GM21360 (cell line): ENCODE measurements at regions not wholly inside any gene's neighbourhood (a gene's known extent, or its start where the extent isn't known, plus 50 kb on each side); places are given as distances from the start of the nearest gene placed in this dataset.

Source experiments
- ATAC-seq: cut with Tn5 transposase; IDR thresholded peaks from one replicate; pipeline ENCODE4 v1.9.1; 2021; ENCODE audit warnings: mild to moderate bottlenecking, moderate library complexity; ENCODE audit not compliant: unreplicated experiment

GRCh38 chr10:128542659-128543058, 416.4 kb upstream of the MKI67 start:
- no peak for ATAC-seq

GRCh38 chr10:128543151-128543550, 416.9 kb upstream of the MKI67 start:
- ATAC-seq: no peak

GRCh38 chr10:128545216-128545615, 419.0 kb upstream of the MKI67 start:
- no peak for ATAC-seq

- ATAC-seq: no peak
These were observed 420.5 kb upstream of the MKI67 start for GRCh38 chr10:128546651-128547165.

GRCh38 chr10:128549101-128549608, 422.9 kb upstream of the MKI67 start:
- ATAC-seq: no peak

- ATAC-seq: no peak
These were observed 423.8 kb upstream of the MKI67 start for GRCh38 chr10:128550045-128550444.

GRCh38 chr10:128551475-128551874, 425.3 kb upstream of the MKI67 start:
- no peak for ATAC-seq

- no peak for ATAC-seq
These were observed 427.5 kb upstream of the MKI67 start for GRCh38 chr10:128553755-128554154.

GRCh38 chr10:128556182-128557110, 430.2 kb upstream of the MKI67 start:
- no peak for ATAC-seq

- ATAC-seq: no peak
These were observed 431.0 kb upstream of the MKI67 start for GRCh38 chr10:128557149-128557710.

GRCh38 chr10:128560406-128560805, 434.2 kb upstream of the MKI67 start:
- ATAC-seq: no peak

GRCh38 chr10:128560993-128561392, 434.8 kb upstream of the MKI67 start:
- no peak for ATAC-seq

- ATAC-seq: no peak
These were observed 437.2 kb upstream of the MKI67 start for GRCh38 chr10:128563387-128563786.

GRCh38 chr10:128563904-128564303, 437.7 kb upstream of the MKI67 start:
- ATAC-seq: no peak

GRCh38 chr10:128566361-128566968, 440.2 kb upstream of the MKI67 start:
- no peak for ATAC-seq

- no peak for ATAC-seq
These were observed 441.3 kb upstream of the MKI67 start for GRCh38 chr10:128567551-128567950.

- ATAC-seq: no peak
These were observed 441.8 kb upstream of the MKI67 start for GRCh38 chr10:128568041-128568440.

- ATAC-seq: no peak
These were observed 442.3 kb upstream of the MKI67 start for GRCh38 chr10:128568491-128568890.

- no peak for ATAC-seq
These were observed 443.0 kb upstream of the MKI67 start for GRCh38 chr10:128568990-128569945.

GRCh38 chr10:128570319-128570995, 444.2 kb upstream of the MKI67 start:
- no peak for ATAC-seq
